Heart right ventricle (tissue), 16 donors: ENCODE measurements at regions not wholly inside any gene's neighbourhood (a gene's known extent, or its start where the extent isn't known, plus 50 kb on each side); places are given as distances from the start of the nearest gene placed in this dataset.
"Not testable (repeated sequence)": the region's sequence is repeated elsewhere in the genome, so short reads cannot be mapped to it uniquely, and the experiment has no call there.

ENCODE experiments used
- ATAC-seq, 8 donors: fragments of 200-7000 bp; cut with Tn5 transposase; one replicate each; pipeline ENCODE4 v1.9.1; 2020; ENCODE audit warnings: mild to moderate bottlenecking in 8 of 8, moderate library complexity in 8 of 8, moderate number of reproducible peaks in 1 of 8
- DNase-seq, 2 donors: peaks; one replicate each; pipeline ENCODE4 v3.0.0-alpha.2; 2020
- H3K27ac ChIP-seq, 10 donors: fragments of 200-600 bp; sonication (generic) in 2 of 10; one replicate each; pipeline versions ENCODE4 v1.5.0 to v1.8.0; 2020 to 2022; ENCODE audit warnings: mild to moderate bottlenecking in 3 of 10
- H3K27me3 ChIP-seq, 7 donors: fragments of 200-600 bp; one replicate each; pipeline ENCODE4 v1.8.0; 2021 to 2022; ENCODE audit warnings: mild to moderate bottlenecking in 2 of 7
- H3K36me3 ChIP-seq, 9 donors: fragments of 200-600 bp; sonication (generic) in 1 of 9; one replicate each; pipeline versions ENCODE4 v1.5.0 to v1.8.0; 2020 to 2022; ENCODE audit warnings: mild to moderate bottlenecking in 2 of 9
- H3K4me1 ChIP-seq, 9 donors: fragments of 200-600 bp; sonication (generic) in 1 of 9; one replicate each; pipeline versions ENCODE4 v1.5.0 to v1.8.0; 2020 to 2022; ENCODE audit warnings: mild to moderate bottlenecking in 4 of 9
- H3K4me3 ChIP-seq, 10 donors: fragments of 200-600 bp; sonication (generic) in 2 of 10; one replicate each; pipeline versions ENCODE4 v1.5.0 to v1.8.0; 2020 to 2022; ENCODE audit warnings: mild to moderate bottlenecking in 7 of 10, moderate library complexity in 2 of 10
- H3K9me3 ChIP-seq, 11 donors: fragments of 200-600 bp in 10 of 11; sonication (generic) in 2 of 11; one replicate each; pipeline versions ENCODE4 v1.5.0 to v1.8.0; 2013 to 2022; ENCODE audit warnings: mild to moderate bottlenecking in 2 of 11, control low read depth in 1 of 11, moderate library complexity in 1 of 11
- WGBS, 2 donors: extraction: QIAGEN DNeasy Blood & Tissue Kit; methylation state at CpG; one replicate each; pipeline ENCODE4 v1.1.7; 2013; ENCODE audit warnings: inconsistent platforms in 1 of 2; 5-methylcytosine and 5-hydroxymethylcytosine counted together
- intact Hi-C, 10 donors: fragments of 100-400 bp; cut with DNase I; formaldehyde crosslinking; loops; one replicate each; pipeline versions ENCODE4 v1.11.1 to v1.14.2; 2022
- TF ChIP-seq, protein P1 (sequence below), 9 donors: fragments of 200-600 bp; sonication (generic) in 2 of 9; IDR thresholded peaks; one replicate each; pipeline versions ENCODE4 v1.5.0 to v1.8.0; 2021 to 2022; ENCODE audit warnings: antibody characterized with exemption in 9 of 9, mild to moderate bottlenecking in 5 of 9, moderate library complexity in 1 of 9
- donor health status: Arrhythmogenic right ventricular cardiomyopathy.
- donor health status: ischemic (EF 13 %, LVEDD 7.1; RV severe dilation, severe dysfunction).
- donor health status: healthy with polysubstance abuse.
- donor health status: DM: no; HTN: yes; CAD: no.
- donor health status: DM: no; HTN: no; CAD: no.
- donor health status: ischemic (EF 25% LVEDD 6.9; RV normal size, moderate dysfunction).
- donor health status: ischemic (EF 25% LVEDD 5.7; RV mildly dilated, moderate dysfunction).
- donor health status: healthy.
- donor health status: DM: yes; HTN: yes; CAD: no.
- donor health status: Ischemic cardiomyopathy.
- donor health status: ischemic (EF 35%, LVEDD 5.7; RV mildly dilated, moderate dysfunction).
- donor health status: nonischemic (EF 11% LVEDD 7.7; RV severe dilation, severe dysfunction).
- donor health status: DM: yes; HTN: yes; CAD: no.
- donor health status: PGD.
- donor health status: ischemic (EF 29% LVEDD 5.4; RV normal size, mild dysfunction).
- donor health status: nonischemic (EF 23%, LVEDD 6.1; RV moderate dilation, normal function).

DNA sequence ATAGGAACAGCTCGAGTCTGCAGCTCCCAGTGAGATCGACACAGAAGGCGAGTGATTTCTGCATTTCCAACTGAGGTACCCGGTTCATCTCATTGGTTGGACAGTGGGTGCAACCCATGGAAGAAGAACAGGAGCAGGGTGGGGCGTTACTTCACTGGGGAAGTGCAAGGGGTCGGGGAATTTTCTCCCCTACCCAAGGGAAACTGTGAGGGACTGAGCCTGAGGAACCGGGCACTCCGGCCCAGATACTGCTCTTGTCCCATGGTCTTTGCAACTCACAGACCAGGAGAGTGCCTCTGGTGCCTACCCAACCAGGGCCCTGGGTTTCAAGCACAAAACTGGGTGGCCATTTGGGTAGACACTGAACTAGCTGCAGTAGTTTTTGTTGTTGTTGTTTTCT lies 307.1 kb downstream of the AMY1C start:
- no peaks in the 10 kb centered on the region for H3K4me1 ChIP-seq
- ATAC-seq: no peak
- peaks cover 0 to 6% (median 0%) of the 10 kb centered on the region in 11 donors for H3K9me3 ChIP-seq
- H3K27ac ChIP-seq: no peak overlapping the region
- DNase-seq: no peak
- intact Hi-C loops: no loop called here
- WGBS, 2 donors: 72 to 75% methylated on average over 8 of the region's 8 CpGs
- TF ChIP-seq, protein P1, sequence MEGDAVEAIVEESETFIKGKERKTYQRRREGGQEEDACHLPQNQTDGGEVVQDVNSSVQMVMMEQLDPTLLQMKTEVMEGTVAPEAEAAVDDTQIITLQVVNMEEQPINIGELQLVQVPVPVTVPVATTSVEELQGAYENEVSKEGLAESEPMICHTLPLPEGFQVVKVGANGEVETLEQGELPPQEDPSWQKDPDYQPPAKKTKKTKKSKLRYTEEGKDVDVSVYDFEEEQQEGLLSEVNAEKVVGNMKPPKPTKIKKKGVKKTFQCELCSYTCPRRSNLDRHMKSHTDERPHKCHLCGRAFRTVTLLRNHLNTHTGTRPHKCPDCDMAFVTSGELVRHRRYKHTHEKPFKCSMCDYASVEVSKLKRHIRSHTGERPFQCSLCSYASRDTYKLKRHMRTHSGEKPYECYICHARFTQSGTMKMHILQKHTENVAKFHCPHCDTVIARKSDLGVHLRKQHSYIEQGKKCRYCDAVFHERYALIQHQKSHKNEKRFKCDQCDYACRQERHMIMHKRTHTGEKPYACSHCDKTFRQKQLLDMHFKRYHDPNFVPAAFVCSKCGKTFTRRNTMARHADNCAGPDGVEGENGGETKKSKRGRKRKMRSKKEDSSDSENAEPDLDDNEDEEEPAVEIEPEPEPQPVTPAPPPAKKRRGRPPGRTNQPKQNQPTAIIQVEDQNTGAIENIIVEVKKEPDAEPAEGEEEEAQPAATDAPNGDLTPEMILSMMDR (IDR thresholded peaks at IDR 0.05): no peak
- no peaks in the 10 kb centered on the region for H3K27me3 ChIP-seq
- no peak overlapping the region for H3K4me3 ChIP-seq
- no peaks in the 10 kb centered on the region for H3K36me3 ChIP-seq

DNA sequence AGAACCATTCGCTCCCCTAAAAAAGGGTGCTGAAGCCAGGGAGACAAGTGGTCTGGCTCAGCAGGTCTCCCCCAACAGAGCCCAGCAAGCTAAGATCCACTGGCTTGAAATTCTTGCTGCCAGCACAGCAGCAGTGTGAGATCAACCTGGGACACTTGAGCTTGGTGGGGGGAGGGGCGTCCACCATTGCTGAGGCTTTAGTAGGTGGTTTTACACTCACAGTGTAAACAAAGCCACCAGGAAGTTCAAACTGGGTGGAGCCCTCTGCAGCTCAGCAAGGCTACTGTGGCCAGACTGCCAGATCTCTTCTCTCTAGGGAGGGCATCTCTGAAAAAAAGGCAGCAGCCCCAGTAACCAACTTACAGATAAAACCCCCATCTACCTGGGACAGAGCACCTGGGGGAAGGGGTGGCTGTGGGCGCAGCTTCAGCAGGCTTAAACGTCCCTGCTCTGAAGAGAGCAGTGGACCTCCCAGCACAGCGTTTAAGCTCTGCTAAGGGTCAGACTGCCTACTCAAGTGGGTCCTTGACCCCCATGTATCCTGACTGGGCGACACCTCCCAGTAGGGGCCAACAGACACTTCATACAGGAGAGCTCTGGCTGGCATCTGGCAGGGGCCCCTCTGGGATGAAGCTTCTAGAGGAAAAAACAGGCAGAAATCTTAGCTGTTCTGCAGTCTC lies 307.7 kb downstream of the AMY1C start:
- H3K27me3 ChIP-seq, H3K36me3 ChIP-seq, ATAC-seq, H3K9me3 ChIP-seq, H3K4me1 ChIP-seq, H3K4me3 ChIP-seq, H3K27ac ChIP-seq, DNase-seq, intact Hi-C loops: not testable (repeated sequence)
- WGBS, 2 donors: 53 to 60% methylated on average over 6 of the region's 6 CpGs

DNA sequence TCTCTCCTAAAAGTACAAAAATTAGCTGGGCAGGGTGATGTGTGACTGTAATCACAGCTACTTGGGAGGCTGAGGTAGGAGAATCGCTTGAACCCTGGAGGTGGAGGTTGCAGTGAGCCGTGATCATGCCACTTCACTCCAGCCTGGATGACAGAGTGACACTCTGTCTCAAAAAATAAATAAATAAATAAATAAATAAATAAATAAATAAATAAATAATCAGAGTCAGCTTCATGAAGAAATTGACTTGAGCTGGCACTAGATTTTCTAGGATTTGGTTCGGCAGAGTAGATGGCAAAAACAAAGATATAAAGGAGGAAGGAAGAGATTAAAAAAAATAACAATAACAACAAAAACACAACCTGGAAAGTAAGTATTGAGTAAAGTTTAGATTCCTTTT lies 311.9 kb downstream of the AMY1C start:
- 71 to 78% methylated on average over 3 of the region's 3 CpGs for WGBS, 2 donors
- H3K27me3 ChIP-seq, ATAC-seq, H3K36me3 ChIP-seq, DNase-seq, H3K4me1 ChIP-seq, intact Hi-C loops, H3K4me3 ChIP-seq, H3K27ac ChIP-seq, H3K9me3 ChIP-seq: not testable (repeated sequence)

DNA sequence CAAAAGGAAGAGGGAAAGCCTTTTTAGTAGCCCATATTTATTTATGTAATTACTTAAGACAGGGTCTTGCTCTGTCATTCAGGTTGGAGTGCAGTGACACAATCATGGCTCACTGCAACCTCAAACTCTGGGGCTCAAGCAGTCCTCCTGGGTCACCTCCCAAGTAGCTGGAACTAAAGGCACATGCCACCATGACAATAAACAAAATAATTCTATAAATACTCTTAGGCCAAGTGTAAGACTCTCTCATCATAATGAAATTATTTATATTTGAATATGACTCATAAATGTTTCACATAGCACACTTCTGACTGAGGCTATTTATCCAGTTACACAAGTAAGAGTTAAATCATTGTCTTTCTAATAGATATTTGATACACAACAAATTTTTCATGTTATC lies 314.7 kb downstream of the AMY1C start:
- H3K36me3 ChIP-seq: no peaks in the 10 kb centered on the region
- TF ChIP-seq, protein P1 (IDR thresholded peaks at IDR 0.05): no peak
- no peak overlapping the region for H3K4me3 ChIP-seq
- H3K27ac ChIP-seq: no peak overlapping the region
- no peaks in the 10 kb centered on the region for H3K9me3 ChIP-seq
- no peak for ATAC-seq
- intact Hi-C loops: no loop called here
- no peak for DNase-seq
- no peaks in the 10 kb centered on the region for H3K27me3 ChIP-seq
- no peaks in the 10 kb centered on the region for H3K4me1 ChIP-seq

DNA sequence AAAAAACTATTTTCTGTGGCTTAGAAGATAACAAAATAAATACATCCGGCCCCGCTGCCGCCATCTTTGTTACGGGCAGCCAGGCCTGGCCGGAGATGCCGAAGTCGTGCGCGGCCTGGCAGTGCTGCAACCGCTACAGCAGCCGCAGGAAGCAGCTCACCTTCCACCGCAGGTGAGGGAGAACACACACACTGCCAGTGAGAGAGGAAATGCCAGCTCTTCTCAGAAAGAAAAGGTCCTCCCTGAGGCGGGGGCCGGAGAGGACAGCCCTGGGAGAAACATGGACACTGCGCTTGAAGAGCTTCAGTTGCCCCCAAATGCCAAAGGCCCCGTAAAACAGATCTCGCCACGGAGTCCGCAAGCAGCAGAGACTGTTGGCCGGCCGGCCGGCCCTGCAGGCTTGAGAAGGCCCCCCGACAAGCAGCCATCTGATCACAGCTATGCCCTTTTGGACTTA lies 323.2 kb downstream of the AMY1C start:
- WGBS, 2 donors: 89 to 92% methylated on average over 23 of the region's 23 CpGs
- Histone ChIP-seq H3K9me3 (peaks cover 0 to 4% (median 0%) of the 10 kb centered on the region in 11 donors), H3K4me1 (no peaks in the 10 kb centered on the region), H3K27ac (peak overlapping the region in 1 of 10 donors; percentile 8), H3K27me3 (no peaks in the 10 kb centered on the region), H3K36me3 (no peaks in the 10 kb centered on the region), H3K4me3 (peak overlapping the region in 2 of 10 donors; percentile 12 to 19)
- intact Hi-C loops: no loop called here
- ATAC-seq: no peak
- no peak for DNase-seq
- TF ChIP-seq, protein P1 (IDR thresholded peaks at IDR 0.05): no peak
